ENCODE measurements at regions not wholly inside any gene's neighbourhood (a gene's known extent, or its start where the extent isn't known, plus 50 kb on each side); places are given as distances from the start of the nearest gene placed in this dataset.

DNA sequence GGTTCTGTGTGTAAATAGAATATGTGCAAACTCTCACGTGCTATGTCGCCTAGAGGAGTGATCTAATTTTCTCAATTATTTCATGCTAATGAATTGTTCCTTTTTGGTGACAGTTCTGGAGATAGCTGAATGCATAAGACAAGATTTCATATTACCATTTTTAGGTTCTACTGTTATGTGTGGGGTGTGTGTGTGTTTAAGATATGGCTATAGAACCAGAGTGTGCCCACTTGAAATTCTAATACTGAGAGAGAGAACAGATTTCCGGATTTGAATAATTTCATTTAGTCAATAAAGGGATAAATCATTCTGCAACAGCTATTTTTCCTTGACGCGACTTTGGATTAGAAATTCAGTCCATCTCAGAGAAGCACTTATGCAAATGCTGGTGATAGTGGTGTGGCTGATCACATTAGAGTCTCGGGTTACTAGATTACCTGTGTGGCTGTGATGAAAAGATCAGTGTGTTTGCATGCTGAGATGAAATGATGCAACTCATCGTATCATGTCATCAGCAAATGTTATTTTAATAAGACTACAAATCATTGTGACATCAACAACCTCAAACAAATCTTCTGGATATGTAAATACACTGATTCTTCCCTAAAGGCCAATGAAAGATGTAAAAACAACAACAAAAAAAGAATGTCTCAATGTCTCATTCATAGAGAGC, 415.9 kb downstream of the EPHA4 start:
- TF ChIP-seq CBX5 (IDR thresholded peaks at IDR 0.05; ENCODE audit: borderline replicate concordance, low read depth): no peak
- no peak for TF ChIP-seq SMARCB1 (IDR thresholded peaks at IDR 0.05; ENCODE audit: insufficient read length, low read depth)
- no peak for TF ChIP-seq SMAD4 (CRISPR knock-in tag; conservative IDR thresholded peaks at IDR 0.05)
- TF ChIP-seq FOXK2 (conservative IDR thresholded peaks at IDR 0.05 in 1 of 2, IDR thresholded peaks at IDR 0.05 in 1 of 2; ENCODE audit: low read depth in 2 of 2): no peak
- TF ChIP-seq ZNF133 (CRISPR knock-in tag; IDR thresholded peaks at IDR 0.05): no peak
- no peak for TF ChIP-seq ZNF274 (IDR thresholded peaks at IDR 0.05; ENCODE audit: borderline replicate concordance, low read depth, low read length)
- TF ChIP-seq TEAD2 (tag; IDR thresholded peaks at IDR 0.05): no peak

Data from K562 (cell line).